Activated B cell treated with CpG ODN at 0.5 μM for 24 hours (primary cell): ENCODE measurements at regions not wholly inside any gene's neighbourhood (a gene's known extent, or its start where the extent isn't known, plus 50 kb on each side); places are given as distances from the start of the nearest gene placed in this dataset.

Experiments used
- ATAC-seq: fragments of 200-7000 bp; cut with Tn5 transposase; one replicate; pipeline ENCODE4 v1.10.0; 2021; ENCODE audit warnings: low read depth, mild to moderate bottlenecking, moderate library complexity
- CTCF ChIA-PET: fragments of 350-600 bp; sonication (Branson Sonifier 250); formaldehyde crosslinking; loops from one replicate; lab custom pipeline; 2021; ENCODE audit warnings: antibody characterized with exemption; lab: Charles Lee
- POLR2A ChIA-PET: fragments of 350-600 bp; sonication (Branson Sonifier 250); formaldehyde crosslinking; loops from one replicate; lab custom pipeline; 2021; ENCODE audit warnings: antibody characterized with exemption; lab: Charles Lee
- DNase-seq: peaks from one replicate; pipeline ENCODE4 v3.0.0; 2022
- H3K27ac Mint-ChIP-seq: one replicate; pipeline ENCODE4 v1.8.0; 2020; ENCODE audit warnings: mixed read lengths
- H3K27me3 Mint-ChIP-seq: one replicate; pipeline ENCODE4 v1.8.0; 2021; ENCODE audit warnings: mixed read lengths
- H3K36me3 Mint-ChIP-seq: one replicate; pipeline ENCODE4 v1.8.0; 2021; ENCODE audit warnings: low read depth, mixed read lengths
- H3K4me1 Mint-ChIP-seq: one replicate; pipeline ENCODE4 v1.8.0; 2021; ENCODE audit warnings: mixed read lengths
- H3K4me3 Mint-ChIP-seq: one replicate; pipeline ENCODE4 v1.8.0; 2020; ENCODE audit warnings: mild to moderate bottlenecking, mixed read lengths
- H3K9me3 Mint-ChIP-seq: one replicate; pipeline ENCODE4 v1.8.0; 2020; ENCODE audit warnings: mixed read lengths
- intact Hi-C: fragments of 100-400 bp; cut with micrococcal nuclease; formaldehyde crosslinking; loops from one replicate; pipeline ENCODE4 v1.15.1; 2024
- TF ChIP-seq, protein P1 (sequence below): fragments of 200-600 bp; IDR thresholded peaks from one replicate; pipeline ENCODE4 v1.8.0; 2022; ENCODE audit warnings: antibody characterized with exemption, mild to moderate bottlenecking

DNA sequence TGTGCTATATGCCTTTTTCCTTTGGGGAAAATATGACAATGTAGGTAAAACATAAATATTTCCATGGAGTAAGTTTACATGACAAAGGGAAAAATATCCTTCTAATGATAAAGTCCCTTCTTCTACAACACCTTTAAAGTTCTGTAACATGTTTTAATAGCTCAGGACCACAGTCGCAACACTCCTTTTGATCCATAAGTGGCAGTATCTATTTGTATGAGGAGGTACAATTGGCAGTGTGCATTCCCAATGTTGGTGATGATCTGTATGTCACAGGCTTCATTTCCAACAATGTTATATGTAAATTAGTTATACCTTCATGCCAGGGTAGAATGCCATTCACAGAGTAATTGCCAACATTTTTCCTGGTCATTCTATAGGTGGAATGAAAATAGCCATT, 127.1 kb upstream of the CCNH start:
- Mint-ChIP-seq H3K27ac (no peak overlapping the region), H3K27me3 (peaks cover 2% of the 10 kb centered on the region), H3K36me3 (no peaks in the 10 kb centered on the region), H3K4me3 (no peak overlapping the region), H3K4me1 (no peaks in the 10 kb centered on the region), H3K9me3 (no peaks in the 10 kb centered on the region)
- DNase-seq (no peak), ATAC-seq (no peak)
- intact Hi-C loops, result no loop called here
- CTCF ChIA-PET, result no interaction called here
- TF ChIP-seq, protein P1, sequence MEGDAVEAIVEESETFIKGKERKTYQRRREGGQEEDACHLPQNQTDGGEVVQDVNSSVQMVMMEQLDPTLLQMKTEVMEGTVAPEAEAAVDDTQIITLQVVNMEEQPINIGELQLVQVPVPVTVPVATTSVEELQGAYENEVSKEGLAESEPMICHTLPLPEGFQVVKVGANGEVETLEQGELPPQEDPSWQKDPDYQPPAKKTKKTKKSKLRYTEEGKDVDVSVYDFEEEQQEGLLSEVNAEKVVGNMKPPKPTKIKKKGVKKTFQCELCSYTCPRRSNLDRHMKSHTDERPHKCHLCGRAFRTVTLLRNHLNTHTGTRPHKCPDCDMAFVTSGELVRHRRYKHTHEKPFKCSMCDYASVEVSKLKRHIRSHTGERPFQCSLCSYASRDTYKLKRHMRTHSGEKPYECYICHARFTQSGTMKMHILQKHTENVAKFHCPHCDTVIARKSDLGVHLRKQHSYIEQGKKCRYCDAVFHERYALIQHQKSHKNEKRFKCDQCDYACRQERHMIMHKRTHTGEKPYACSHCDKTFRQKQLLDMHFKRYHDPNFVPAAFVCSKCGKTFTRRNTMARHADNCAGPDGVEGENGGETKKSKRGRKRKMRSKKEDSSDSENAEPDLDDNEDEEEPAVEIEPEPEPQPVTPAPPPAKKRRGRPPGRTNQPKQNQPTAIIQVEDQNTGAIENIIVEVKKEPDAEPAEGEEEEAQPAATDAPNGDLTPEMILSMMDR, result no peak
- POLR2A ChIA-PET, result no interaction called here

- Mint-ChIP-seq H3K4me3 (no peak overlapping the region), H3K36me3 (no peaks in the 10 kb centered on the region), H3K27me3 (peaks cover 2% of the 10 kb centered on the region), H3K27ac (no peak overlapping the region), H3K4me1 (no peaks in the 10 kb centered on the region), H3K9me3 (no peaks in the 10 kb centered on the region)
- intact Hi-C loops, result no loop called here
- no peak for ATAC-seq
- POLR2A ChIA-PET, result no interaction called here
- TF ChIP-seq, protein P1, result no peak
- no peak for DNase-seq
- CTCF ChIA-PET, result no interaction called here
Measured at GRCh38 chr5:87536365-87536764, 123.6 kb upstream of the CCNH start.

DNA sequence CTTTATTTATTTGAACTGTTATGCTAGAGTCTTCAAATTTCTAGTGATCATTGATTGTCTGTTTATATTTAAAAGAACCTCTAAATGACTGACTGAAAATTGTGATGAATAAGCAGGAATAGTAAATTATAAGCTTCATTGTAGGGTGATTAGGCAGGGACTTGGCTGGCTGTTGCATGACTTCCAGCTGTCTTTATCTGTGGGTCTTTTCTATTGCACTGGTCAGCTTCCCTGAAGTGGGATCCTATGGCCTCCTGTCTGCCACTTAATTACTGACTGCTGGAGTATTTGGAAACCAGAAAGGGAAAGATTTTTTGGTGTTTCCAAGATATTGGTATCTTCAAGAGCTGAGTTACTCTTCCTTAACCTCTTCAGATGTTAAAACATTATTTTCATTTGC, 123.0 kb upstream of the CCNH start:
- DNase-seq (no peak), ATAC-seq (no peak)
- ChIA-PET POLR2A (no interaction called here), CTCF (no interaction called here)
- intact Hi-C loops, result no loop called here
- H3K36me3 Mint-ChIP-seq, result no peaks in the 10 kb centered on the region
- H3K9me3 Mint-ChIP-seq, result no peaks in the 10 kb centered on the region
- TF ChIP-seq, protein P1, result no peak
- no peaks in the 10 kb centered on the region for H3K4me1 Mint-ChIP-seq
- H3K27ac Mint-ChIP-seq, result no peak overlapping the region
- H3K27me3 Mint-ChIP-seq, result peaks cover 2% of the 10 kb centered on the region
- no peak overlapping the region for H3K4me3 Mint-ChIP-seq

GRCh38 chr5:87529486-87530076, 116.9 kb upstream of the CCNH start:
- Mint-ChIP-seq H3K36me3 (no peaks in the 10 kb centered on the region), H3K27me3 (no peaks in the 10 kb centered on the region), H3K4me3 (no peak overlapping the region), H3K27ac (no peak overlapping the region), H3K9me3 (no peaks in the 10 kb centered on the region), H3K4me1 (no peaks in the 10 kb centered on the region)
- no peak for DNase-seq
- CTCF ChIA-PET, result no interaction called here
- TF ChIP-seq, protein P1, result no peak
- intact Hi-C loops, result no loop called here
- POLR2A ChIA-PET, result no interaction called here
- no peak for ATAC-seq

GRCh38 chr5:87526131-87526530, 113.4 kb upstream of the CCNH start:
- CTCF ChIA-PET, result no interaction called here

More at GRCh38 chr5:87526131-87526530, 113.4 kb upstream of the CCNH start:
- no peak for DNase-seq
- H3K27ac Mint-ChIP-seq, result no peak overlapping the region
- no peaks in the 10 kb centered on the region for H3K36me3 Mint-ChIP-seq
- no peaks in the 10 kb centered on the region for H3K27me3 Mint-ChIP-seq
- intact Hi-C loops, result no loop called here
- TF ChIP-seq, protein P1, result no peak
- H3K4me3 Mint-ChIP-seq, result no peak overlapping the region
- no peaks in the 10 kb centered on the region for H3K4me1 Mint-ChIP-seq
- POLR2A ChIA-PET, result no interaction called here
- H3K9me3 Mint-ChIP-seq, result no peaks in the 10 kb centered on the region
- ATAC-seq, result no peak
